ENCODE measurements at regions not wholly inside any gene's neighbourhood (a gene's known extent, or its start where the extent isn't known, plus 50 kb on each side); places are given as distances from the start of the nearest gene placed in this dataset.

- no peak overlapping the region for H3K4me2 ChIP-seq
- peaks cover 13% of the 10 kb centered on the region; the same call in 1 of the 3 replicates for H3K4me1 ChIP-seq
- TF ChIP-seq FOSL2 (IDR thresholded peaks at IDR 0.05) (no peak), FOSL2 (CRISPR knock-in tag; IDR thresholded peaks at IDR 0.05) (no peak), HOXA7 (CRISPR knock-in tag; IDR thresholded peaks at IDR 0.05) (no peak), MYC (IDR thresholded peaks at IDR 0.05; ENCODE audit: borderline replicate concordance, low read length) (no peak), JUN (IDR thresholded peaks at IDR 0.05) (no peak)
- no peak for ATAC-seq
- FAIRE-seq, result no peak
- H3K27ac ChIP-seq, result no peak overlapping the region
- DNase-seq (ENCODE audit: low read depth in 1 of 2, low spot score in 1 of 2), result no peak
- 75% methylated on average over 9 of the region's 9 CpGs for WGBS (ENCODE audit: missing lambda C conversion rate)
- CTCF ChIA-PET, result no interaction called here
- POLR2A ChIA-PET, result no interaction called here
- H3K9me3 ChIP-seq, result no peaks in the 10 kb centered on the region
- H3K4me3 ChIP-seq, result no peak overlapping the region
These were observed 62.9 kb upstream of the RAP2B start for GRCh38 chr3:153099131-153099530.

- H3K27ac ChIP-seq, result peak overlapping the region in 1 of 2 experiments; percentile 36; a peak in 1 of 6 replicates
- ChIA-PET CTCF (interaction anchor here (0.6 kb wide), 1 partner anchor 8 kb away, joined by 3 read pairs; no protein-coding TSS in a partner anchor), POLR2A (interaction anchor here (0.7 kb wide), 1 partner anchor 144 kb away, joined by 3 read pairs; no protein-coding TSS in a partner anchor)
- WGBS (ENCODE audit: missing lambda C conversion rate), result 10% methylated on average over 2 of the region's 2 CpGs
- TF ChIP-seq PBX3 (IDR thresholded peaks at IDR 0.05) (no peak), CEBPB (IDR thresholded peaks at IDR 0.05) (0 out of 4 replicates have a peak, but pooled peaks of 1 of the 2 experiments have one; percentile 34)
- H3K4me1 ChIP-seq, result peaks cover 8% of the 10 kb centered on the region; the same call in 1 of the 3 replicates
- FAIRE-seq, result peak; percentile 13
- peak overlapping the region; percentile 27; the same call in 2 of the 3 replicates for H3K4me2 ChIP-seq
- H3K4me3 ChIP-seq, result no peak overlapping the region
- DNase-seq (ENCODE audit: low read depth in 1 of 2, low spot score in 1 of 2), result peak in 1 of 2 experiments; percentile 29
- H3K9me3 ChIP-seq, result no peaks in the 10 kb centered on the region
- ATAC-seq, result no peak
These were observed 58.5 kb upstream of the RAP2B start for GRCh38 chr3:153103406-153103945.

GRCh38 chr3:153110041-153110440, 52.0 kb upstream of the RAP2B start:
- Histone ChIP-seq H3K4me3 (no peak overlapping the region), H3K27ac (no peak overlapping the region), H3K4me1 (no peaks in the 10 kb centered on the region), H3K9me3 (no peaks in the 10 kb centered on the region), H3K4me2 (no peak overlapping the region)
- CTCF ChIA-PET, result interaction anchor here (0.7 to 1.3 kb wide), 2 partner anchors 9 to 53 kb away, joined by 3 read pairs; no protein-coding TSS in a partner anchor
- WGBS (ENCODE audit: missing lambda C conversion rate), result 90% methylated on average over 2 of the region's 2 CpGs
- TF ChIP-seq KDM1A (IDR thresholded peaks at IDR 0.05; ENCODE audit: low read depth) (no peak), CHD4 (IDR thresholded peaks at IDR 0.05; ENCODE audit: borderline replicate concordance) (no peak), NPAS2 (CRISPR knock-in tag; IDR thresholded peaks at IDR 0.05; ENCODE audit: borderline replicate concordance) (no peak), USF2 (IDR thresholded peaks at IDR 0.05) (no peak), MYC (IDR thresholded peaks at IDR 0.05; ENCODE audit: borderline replicate concordance, low read length) (no peak)
- ATAC-seq (no peak), FAIRE-seq (no peak), DNase-seq (ENCODE audit: low read depth in 1 of 2, low spot score in 1 of 2) (no peak)
- POLR2A ChIA-PET, result interaction anchor here (1.4 kb wide), 1 partner anchor 51 kb away, joined by 4 read pairs; no protein-coding TSS in a partner anchor

GRCh38 chr3:153111016-153111415, 51.0 kb upstream of the RAP2B start:
- WGBS (ENCODE audit: missing lambda C conversion rate), result 85% methylated on average over 3 of the region's 3 CpGs

More at GRCh38 chr3:153111016-153111415, 51.0 kb upstream of the RAP2B start:
- TF ChIP-seq POLR2AphosphoS2 (conservative IDR thresholded peaks at IDR 0.05; ENCODE audit: low read length), result no peak
- H3K4me1 ChIP-seq, result no peaks in the 10 kb centered on the region
- FAIRE-seq (no peak), DNase-seq (ENCODE audit: low read depth in 1 of 2, low spot score in 1 of 2) (no peak), ATAC-seq (no peak)
- H3K4me3 ChIP-seq, result no peak overlapping the region
- H3K9me3 ChIP-seq, result no peaks in the 10 kb centered on the region
- ChIA-PET CTCF (interaction anchor here (1.2 kb wide), 1 partner anchor 21 kb away, joined by 3 read pairs; no protein-coding TSS in a partner anchor), POLR2A (interaction anchor here (0.7 kb wide), 1 partner anchor 50 kb away, joined by 7 read pairs; no protein-coding TSS in a partner anchor)
- H3K27ac ChIP-seq, result no peak overlapping the region
- H3K4me2 ChIP-seq, result no peak overlapping the region

Small RNAs in the stretch of these regions (small RNA-seq; reads per million reads assigned to genes)
- gene HMGN2P13, result 0 reads per million in 6 experiments
